NB4 (cell line): ENCODE measurements at regions not wholly inside any gene's neighbourhood (a gene's known extent, or its start where the extent isn't known, plus 50 kb on each side); places are given as distances from the start of the nearest gene placed in this dataset.

ENCODE experiments used
- MYC ChIP-seq: IDR thresholded peaks from 2 replicates; pipeline ENCODE4 v1.6.1; 2011; ENCODE audit warnings: low read depth, low read length
- POLR2A ChIP-seq: IDR thresholded peaks from 2 replicates; pipeline ENCODE4 v1.6.1; 2011; ENCODE audit warnings: mild to moderate bottlenecking; ENCODE audit not compliant: insufficient read length; ENCODE audit errors: extremely low read depth
- TF ChIP-seq, protein P1 (sequence below): IDR thresholded peaks from 2 replicates; pipeline ENCODE4 v1.6.1; 2011; ENCODE audit warnings: low read depth, low read length
- TF ChIP-seq, protein P2 (sequence below): IDR thresholded peaks from one replicate; pipeline ENCODE4 v1.5.1; 2012; ENCODE audit warnings: low read depth, low read length

DNA sequence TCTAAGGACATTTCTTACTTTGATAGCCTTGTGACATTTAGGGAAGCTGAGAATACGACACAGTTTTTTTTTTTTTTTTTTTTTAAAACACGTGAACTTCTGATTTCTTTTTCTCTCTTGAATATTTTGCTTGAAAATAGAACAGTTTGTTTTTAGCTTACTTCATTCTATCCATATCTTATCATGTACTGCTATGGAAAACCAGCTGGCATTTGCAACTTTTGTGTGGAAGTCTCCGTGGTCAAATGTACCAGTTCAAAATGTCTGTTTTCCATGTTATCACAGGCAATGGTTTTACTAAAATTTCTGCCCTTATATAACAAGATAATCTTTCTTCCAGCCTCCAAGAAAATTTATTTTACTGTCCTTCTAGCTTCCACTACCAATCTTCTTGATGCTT is 821.6 kb downstream of the DNAJB9 start:
- TF ChIP-seq, protein P1, sequence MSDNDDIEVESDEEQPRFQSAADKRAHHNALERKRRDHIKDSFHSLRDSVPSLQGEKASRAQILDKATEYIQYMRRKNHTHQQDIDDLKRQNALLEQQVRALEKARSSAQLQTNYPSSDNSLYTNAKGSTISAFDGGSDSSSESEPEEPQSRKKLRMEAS, result no peak
- TF ChIP-seq, protein P2, sequence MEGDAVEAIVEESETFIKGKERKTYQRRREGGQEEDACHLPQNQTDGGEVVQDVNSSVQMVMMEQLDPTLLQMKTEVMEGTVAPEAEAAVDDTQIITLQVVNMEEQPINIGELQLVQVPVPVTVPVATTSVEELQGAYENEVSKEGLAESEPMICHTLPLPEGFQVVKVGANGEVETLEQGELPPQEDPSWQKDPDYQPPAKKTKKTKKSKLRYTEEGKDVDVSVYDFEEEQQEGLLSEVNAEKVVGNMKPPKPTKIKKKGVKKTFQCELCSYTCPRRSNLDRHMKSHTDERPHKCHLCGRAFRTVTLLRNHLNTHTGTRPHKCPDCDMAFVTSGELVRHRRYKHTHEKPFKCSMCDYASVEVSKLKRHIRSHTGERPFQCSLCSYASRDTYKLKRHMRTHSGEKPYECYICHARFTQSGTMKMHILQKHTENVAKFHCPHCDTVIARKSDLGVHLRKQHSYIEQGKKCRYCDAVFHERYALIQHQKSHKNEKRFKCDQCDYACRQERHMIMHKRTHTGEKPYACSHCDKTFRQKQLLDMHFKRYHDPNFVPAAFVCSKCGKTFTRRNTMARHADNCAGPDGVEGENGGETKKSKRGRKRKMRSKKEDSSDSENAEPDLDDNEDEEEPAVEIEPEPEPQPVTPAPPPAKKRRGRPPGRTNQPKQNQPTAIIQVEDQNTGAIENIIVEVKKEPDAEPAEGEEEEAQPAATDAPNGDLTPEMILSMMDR, result no peak
- TF ChIP-seq POLR2A (no peak), MYC (no peak)
